HepG2 (cell line): ENCODE measurements at regions not wholly inside any gene's neighbourhood (a gene's known extent, or its start where the extent isn't known, plus 50 kb on each side); places are given as distances from the start of the nearest gene placed in this dataset.

ENCODE experiments used
- ATAC-seq: fragments of 200-7000 bp; cut with Tn5 transposase; 3 replicates; pipeline ENCODE4 v1.9.1; 2020; ENCODE audit warnings: mild to moderate bottlenecking, moderate library complexity
- BruUV-seq: library from RNA; stranded (reverse); fragments of 400-500 nt; replicated peaks from 2 replicates; lab custom pipeline; 2021; lab: Mats Ljungman, UMichigan
- CTCF ChIA-PET: fragments of 300-600 bp; formaldehyde crosslinking; extraction: SDS; loops from one replicate; lab custom pipeline; 2021; ENCODE audit warnings: low total read pairs, inconsistent platforms, low intra/inter-chr PET ratio; lab: Yijun Ruan, JAX
- POLR2A ChIA-PET: fragments of 350-600 bp; sonication (Branson Sonifier 250); formaldehyde crosslinking; loops from one replicate; lab custom pipeline; 2020; ENCODE audit warnings: antibody characterized with exemption, inconsistent platforms; lab: Yijun Ruan, JAX
- DNase-seq: peaks from one replicate; pipeline ENCODE4 v3.0.0-alpha.2; 2015; ENCODE audit warnings: low spot score
- FAIRE-seq: peaks from 3 replicates; lab custom pipeline; 2011; peaks lifted over from hg19 to GRCh38; lab: Jason Lieb, UNC
- H2AFZ ChIP-seq: one replicate; pipeline ENCODE4 v1.6.1; 2011; ENCODE audit warnings: low read length, inconsistent platforms
- H3K27ac ChIP-seq: fragments of 300-600 bp; 3 replicates; pipeline ENCODE4 v1.8.0; 2011; ENCODE audit warnings: mixed run types, mild to moderate bottlenecking, mixed read lengths, low read length, inconsistent platforms; ENCODE audit not compliant: insufficient read depth; ENCODE audit errors: extremely low read length
- H3K27me3 ChIP-seq, 2 experiments: fragments of 200-600 bp in 1 of 2; 2 replicates in 1 of 2; 3 replicates in 1 of 2; pipeline versions ENCODE4 v1.6.0 to v1.8.0; 2011; ENCODE audit warnings: low read length in 2 of 2, mild to moderate bottlenecking in 2 of 2, moderate library complexity in 2 of 2, inconsistent platforms in 1 of 2; ENCODE audit not compliant: insufficient read depth in 2 of 2, control insufficient read depth in 1 of 2
- H3K36me3 ChIP-seq, 2 experiments: fragments of 200-600 bp in 1 of 2; replicated peaks in 1 of 2; 2 replicates in 1 of 2; 3 replicates in 1 of 2; pipeline versions ENCODE4 v1.5.1 to v1.8.0; 2011; ENCODE audit warnings: low read length in 2 of 2, inconsistent platforms in 1 of 2; ENCODE audit not compliant: insufficient read depth in 2 of 2, control insufficient read depth in 1 of 2
- H3K4me1 ChIP-seq: 2 replicates; pipeline ENCODE4 v1.5.1; 2012; ENCODE audit warnings: low read length, inconsistent platforms; ENCODE audit not compliant: insufficient read depth
- H3K4me2 ChIP-seq: 2 replicates; pipeline ENCODE4 v1.6.0; 2011; ENCODE audit warnings: low read depth, low read length, inconsistent platforms
- H3K4me3 ChIP-seq, 3 experiments: fragments of 200-600 bp in 1 of 3; sonication (generic), shearing (Covaris generic) in 1 of 3; replicated peaks in 1 of 3; 2 replicates each; pipeline ENCODE4 v1.5.1; 2011 to 2016; ENCODE audit warnings: low read length in 3 of 3, inconsistent platforms in 2 of 3, low read depth in 2 of 3, mild to moderate bottlenecking in 2 of 3, control low read depth in 1 of 3, mixed read lengths in 1 of 3; ENCODE audit not compliant: insufficient read depth in 1 of 3
- H3K79me2 ChIP-seq: one replicate; pipeline ENCODE4 v1.6.1; 2011; ENCODE audit warnings: low read length, inconsistent platforms; ENCODE audit not compliant: insufficient read depth
- H3K9ac ChIP-seq: 2 replicates; pipeline ENCODE4 v1.6.0; 2011; ENCODE audit warnings: mild to moderate bottlenecking, low read depth, low read length, inconsistent platforms; ENCODE audit not compliant: insufficient read depth
- H3K9me3 ChIP-seq: 2 replicates; pipeline ENCODE4 v1.5.1; 2012; ENCODE audit warnings: mild to moderate bottlenecking, low read length
- H4K20me1 ChIP-seq: 2 replicates; pipeline ENCODE4 v1.6.0; 2011; ENCODE audit warnings: inconsistent platforms, mild to moderate bottlenecking, low read length, moderate library complexity; ENCODE audit not compliant: insufficient read depth
- HBP1 ChIP-seq: IDR thresholded peaks from 2 replicates; pipeline ENCODE4 v1.6.1; 2016; ENCODE audit warnings: low read depth, control low read depth
- KLF15 ChIP-seq: sonication (generic); formaldehyde crosslinking; IDR thresholded peaks from 2 replicates; pipeline ENCODE4 v1.8.1; 2023; ENCODE audit warnings: borderline replicate concordance, mild to moderate bottlenecking, inconsistent platforms, missing genetic modification reagents, mixed read lengths
- SKIL ChIP-seq: sonication (generic); formaldehyde crosslinking; IDR thresholded peaks from 2 replicates; pipeline ENCODE4 v1.8.0; 2022; ENCODE audit warnings: missing genetic modification reagents, mild to moderate bottlenecking, moderate library complexity, borderline replicate concordance
- THAP7 ChIP-seq: sonication (generic); formaldehyde crosslinking; IDR thresholded peaks from 2 replicates; pipeline ENCODE4 v1.8.1; 2023; ENCODE audit warnings: mild to moderate bottlenecking, missing genetic modification reagents
- ZNF430 ChIP-seq: sonication (generic); formaldehyde crosslinking; IDR thresholded peaks from 2 replicates; pipeline ENCODE4 v1.9.0; 2021; ENCODE audit warnings: mild to moderate bottlenecking, missing genetic modification reagents
- WGBS: methylation state at CpG from one replicate; pipeline ENCODE4 v1.1.6; 2017; ENCODE audit warnings: low lambda C conversion rate; 5-methylcytosine and 5-hydroxymethylcytosine counted together
- in situ Hi-C: cut with HindIII; loops from 2 replicates; pipeline ENCODE4 v1.10.0; 2017; ENCODE audit warnings: low pct_unique_long_range_greater_than_20kb; ENCODE audit not compliant: extremely low pct_ligation_motif_present
- intact Hi-C: fragments of 100-400 bp; cut with micrococcal nuclease; formaldehyde crosslinking; loops from one replicate; pipeline ENCODE4 v1.10.0; 2022; ENCODE audit not compliant: unreplicated experiment

- 29% methylated on average over 2 of the region's 2 CpGs for WGBS
- H3K9ac ChIP-seq, result no peak overlapping the region
- no peaks in the 10 kb centered on the region for H3K4me1 ChIP-seq
- no peak overlapping the region for H2AFZ ChIP-seq
- no peaks in the 10 kb centered on the region for H4K20me1 ChIP-seq
- intact Hi-C loops (no loop called here), in situ Hi-C loops (loop anchor here (25.0 kb wide), 1 partner anchor 448 kb away; no protein-coding TSS in a partner anchor)
- FAIRE-seq, result no peak
- BruUV-seq, result no TSS peak
- TF ChIP-seq KLF15 (no peak), ZNF430 (CRISPR knock-in tag) (no peak), SKIL (CRISPR knock-in tag) (no peak), HBP1 (CRISPR knock-in tag) (no peak), THAP7 (CRISPR knock-in tag) (no peak)
- no peaks in the 10 kb centered on the region for H3K27me3 ChIP-seq
- no peaks in the 10 kb centered on the region for H3K36me3 ChIP-seq
- ChIA-PET CTCF (no interaction called here), POLR2A (no interaction called here)
- no peak overlapping the region for H3K4me2 ChIP-seq
- no peaks in the 10 kb centered on the region for H3K9me3 ChIP-seq
- DNase-seq, result no peak
- H3K27ac ChIP-seq, result no peak overlapping the region
- H3K4me3 ChIP-seq, result no peak overlapping the region
- no peak for ATAC-seq
- H3K79me2 ChIP-seq, result no peaks in the 10 kb centered on the region
These were observed 484.7 kb downstream of the LRIG3 start for GRCh38 chr12:58435647-58436046.
